Panc1 (cell line): ENCODE measurements at regions not wholly inside any gene's neighbourhood (a gene's known extent, or its start where the extent isn't known, plus 50 kb on each side); places are given as distances from the start of the nearest gene placed in this dataset.

Experiments
- CTCF ChIP-seq: fragments of 450-650 bp; IDR thresholded peaks from 2 replicates; pipeline ENCODE4 v1.5.1; 2017; ENCODE audit warnings: mild to moderate bottlenecking
- TCF7L2 ChIP-seq: IDR thresholded peaks from 2 replicates; pipeline ENCODE4 v1.6.1; 2011; ENCODE audit warnings: mild to moderate bottlenecking, low read depth, low read length, inconsistent platforms
- TF ChIP-seq, protein P1 (sequence below), 2 experiments: IDR thresholded peaks; 2 replicates each; pipeline ENCODE4 v1.6.1; 2011 to 2012; ENCODE audit warnings: low read depth in 2 of 2, control low read depth in 1 of 2, low read length in 1 of 2, mild to moderate bottlenecking in 1 of 2, moderate library complexity in 1 of 2; ENCODE audit not compliant: insufficient read depth in 1 of 2

GRCh38 chr7:73921623-73922528, 60.9 kb downstream of the TMEM270 start:
- TF ChIP-seq, protein P1, sequence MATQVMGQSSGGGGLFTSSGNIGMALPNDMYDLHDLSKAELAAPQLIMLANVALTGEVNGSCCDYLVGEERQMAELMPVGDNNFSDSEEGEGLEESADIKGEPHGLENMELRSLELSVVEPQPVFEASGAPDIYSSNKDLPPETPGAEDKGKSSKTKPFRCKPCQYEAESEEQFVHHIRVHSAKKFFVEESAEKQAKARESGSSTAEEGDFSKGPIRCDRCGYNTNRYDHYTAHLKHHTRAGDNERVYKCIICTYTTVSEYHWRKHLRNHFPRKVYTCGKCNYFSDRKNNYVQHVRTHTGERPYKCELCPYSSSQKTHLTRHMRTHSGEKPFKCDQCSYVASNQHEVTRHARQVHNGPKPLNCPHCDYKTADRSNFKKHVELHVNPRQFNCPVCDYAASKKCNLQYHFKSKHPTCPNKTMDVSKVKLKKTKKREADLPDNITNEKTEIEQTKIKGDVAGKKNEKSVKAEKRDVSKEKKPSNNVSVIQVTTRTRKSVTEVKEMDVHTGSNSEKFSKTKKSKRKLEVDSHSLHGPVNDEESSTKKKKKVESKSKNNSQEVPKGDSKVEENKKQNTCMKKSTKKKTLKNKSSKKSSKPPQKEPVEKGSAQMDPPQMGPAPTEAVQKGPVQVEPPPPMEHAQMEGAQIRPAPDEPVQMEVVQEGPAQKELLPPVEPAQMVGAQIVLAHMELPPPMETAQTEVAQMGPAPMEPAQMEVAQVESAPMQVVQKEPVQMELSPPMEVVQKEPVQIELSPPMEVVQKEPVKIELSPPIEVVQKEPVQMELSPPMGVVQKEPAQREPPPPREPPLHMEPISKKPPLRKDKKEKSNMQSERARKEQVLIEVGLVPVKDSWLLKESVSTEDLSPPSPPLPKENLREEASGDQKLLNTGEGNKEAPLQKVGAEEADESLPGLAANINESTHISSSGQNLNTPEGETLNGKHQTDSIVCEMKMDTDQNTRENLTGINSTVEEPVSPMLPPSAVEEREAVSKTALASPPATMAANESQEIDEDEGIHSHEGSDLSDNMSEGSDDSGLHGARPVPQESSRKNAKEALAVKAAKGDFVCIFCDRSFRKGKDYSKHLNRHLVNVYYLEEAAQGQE (IDR thresholded peaks at IDR 0.05; ENCODE audit: insufficient read depth in 1 of 2, low read depth in 2 of 2, low read length in 1 of 2), result no peak
- TF ChIP-seq CTCF (no peak), TCF7L2 (no peak)
